ENCODE measurements at regions not wholly inside any gene's neighbourhood (a gene's known extent, or its start where the extent isn't known, plus 50 kb on each side); places are given as distances from the start of the nearest gene placed in this dataset.

DNA sequence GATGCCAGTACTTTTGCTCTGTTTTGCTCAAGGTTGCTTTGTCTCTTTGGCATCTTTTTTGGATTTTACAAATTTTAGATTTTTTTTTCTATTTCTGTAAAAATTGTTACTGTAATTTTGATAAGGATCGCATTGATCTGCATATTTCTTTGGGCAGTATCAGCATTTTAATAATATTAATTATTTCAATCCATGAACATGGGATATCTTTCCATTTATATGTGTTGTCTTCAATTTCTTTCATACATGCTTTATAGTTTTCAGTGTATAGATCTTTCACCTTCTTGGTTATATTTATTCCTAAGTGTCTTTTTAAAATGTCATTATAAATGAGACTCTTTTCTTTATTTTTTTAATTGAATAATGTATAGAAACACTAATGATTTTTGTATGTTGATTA lies 301.6 kb upstream of the SEMA3D start:
- no peak for DNase-seq (ENCODE audit: low spot score)

DNA sequence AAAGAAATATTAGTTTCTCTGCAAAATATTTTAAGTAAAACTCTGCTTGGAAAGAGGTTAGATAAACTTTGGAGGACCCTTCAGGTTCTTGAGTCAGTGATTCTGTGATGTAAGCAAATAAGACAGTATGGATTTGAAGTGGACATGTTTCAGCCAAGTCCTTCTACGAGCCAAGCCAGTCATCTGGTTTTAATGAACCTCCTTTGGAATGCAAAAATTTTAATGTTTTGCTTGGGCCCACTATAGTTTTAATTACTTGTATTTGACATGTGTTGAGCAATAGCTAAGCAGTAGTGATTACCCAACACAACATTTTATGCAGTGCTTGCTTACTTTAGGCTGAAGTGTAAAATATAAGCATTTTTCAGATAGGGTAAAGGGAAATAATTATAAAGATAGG lies 296.3 kb upstream of the SEMA3D start:
- DNase-seq (ENCODE audit: low spot score), result no peak

DNA sequence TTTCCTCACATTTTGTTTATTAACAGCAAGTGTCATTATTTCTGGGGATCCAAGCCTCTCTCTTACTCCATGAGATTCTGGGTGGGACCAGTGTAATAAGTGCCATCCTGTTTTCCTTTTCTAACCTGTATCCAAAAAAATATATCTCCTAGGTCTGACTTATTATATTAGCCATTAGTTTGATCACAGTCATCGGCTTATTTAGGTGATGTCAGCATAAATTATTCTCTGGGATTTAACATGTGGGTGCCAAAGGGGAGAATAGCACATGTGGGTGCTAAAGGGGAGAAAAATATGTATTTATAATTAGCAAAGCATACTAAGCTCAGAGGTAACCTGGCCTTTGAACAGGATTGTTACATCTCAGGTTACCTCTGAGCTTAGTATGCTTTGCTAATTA lies 293.8 kb upstream of the SEMA3D start:
- no peak for DNase-seq (ENCODE audit: low spot score)

DNA sequence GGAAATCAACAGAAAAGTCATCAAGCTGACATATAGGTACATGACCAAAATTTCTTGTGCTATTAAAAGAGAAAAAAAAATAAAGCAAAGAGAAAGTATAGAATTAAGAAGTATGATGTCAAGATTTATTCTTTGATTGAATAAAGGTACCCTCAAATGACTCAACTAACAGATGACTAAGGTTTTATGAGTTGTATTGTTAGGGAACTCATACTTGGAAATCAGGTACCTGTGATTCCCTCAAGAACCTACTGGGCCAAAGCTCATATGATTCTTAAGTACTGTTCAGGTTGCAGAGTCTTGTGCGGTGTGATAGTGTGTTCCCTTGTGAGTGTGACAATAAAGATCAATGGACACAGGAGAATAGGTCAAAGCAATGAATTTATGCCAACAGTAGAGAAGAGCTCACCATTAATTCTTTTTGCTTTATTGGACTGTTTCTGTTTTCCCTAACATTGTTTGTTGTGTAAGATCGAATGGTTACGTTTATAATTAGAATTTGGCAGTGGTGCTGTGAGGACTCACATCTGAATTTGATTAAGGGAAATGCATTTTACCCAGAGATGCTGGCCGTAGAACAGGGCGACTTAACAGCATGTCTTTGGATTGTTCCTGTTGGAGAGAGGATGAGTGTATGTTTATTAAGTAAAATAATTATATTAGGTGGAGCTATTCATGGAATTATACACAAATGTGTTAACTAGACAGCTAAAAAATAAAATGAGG lies 293.2 kb upstream of the SEMA3D start:
- DNase-seq (ENCODE audit: low spot score), result no peak

DNA sequence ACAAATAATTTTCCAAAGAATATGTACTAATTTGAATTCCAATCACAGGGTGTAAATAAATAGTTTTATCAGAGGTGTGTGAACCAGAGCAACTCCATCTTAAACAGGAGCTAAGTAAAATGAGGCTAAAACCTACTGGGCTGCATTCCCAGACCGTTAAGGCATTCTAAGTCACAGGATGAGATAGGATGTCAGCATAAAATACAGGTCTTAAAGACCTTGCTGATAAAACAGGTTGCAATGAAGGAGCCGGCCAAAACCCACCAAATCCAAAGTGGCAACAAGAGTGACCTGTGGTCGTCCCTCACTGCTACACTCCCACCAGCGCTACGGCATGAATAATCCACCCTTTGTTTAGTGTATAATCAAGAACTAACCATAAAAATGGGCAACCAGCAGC lies 291.7 kb upstream of the SEMA3D start:
- no peak for DNase-seq (ENCODE audit: low spot score)

DNA sequence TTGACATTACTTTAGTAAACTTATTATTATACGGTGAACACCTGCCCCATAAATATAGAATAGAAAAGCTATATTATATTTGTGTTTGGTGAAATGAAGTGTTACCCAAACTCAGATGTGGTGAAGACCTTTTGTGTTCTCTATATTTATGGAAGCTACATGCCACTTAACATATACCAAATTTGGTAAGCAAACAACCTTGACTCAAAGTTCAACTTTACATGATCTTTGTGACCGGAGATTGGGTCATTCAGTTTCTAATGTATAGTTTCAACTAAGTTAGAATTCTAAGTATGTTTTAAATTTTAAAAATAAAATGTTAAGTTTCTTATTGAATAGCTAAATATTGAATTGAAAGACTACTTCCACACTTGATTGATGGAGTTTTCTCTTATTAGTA lies 288.6 kb upstream of the SEMA3D start:
- no peak for DNase-seq (ENCODE audit: low spot score)

DNA sequence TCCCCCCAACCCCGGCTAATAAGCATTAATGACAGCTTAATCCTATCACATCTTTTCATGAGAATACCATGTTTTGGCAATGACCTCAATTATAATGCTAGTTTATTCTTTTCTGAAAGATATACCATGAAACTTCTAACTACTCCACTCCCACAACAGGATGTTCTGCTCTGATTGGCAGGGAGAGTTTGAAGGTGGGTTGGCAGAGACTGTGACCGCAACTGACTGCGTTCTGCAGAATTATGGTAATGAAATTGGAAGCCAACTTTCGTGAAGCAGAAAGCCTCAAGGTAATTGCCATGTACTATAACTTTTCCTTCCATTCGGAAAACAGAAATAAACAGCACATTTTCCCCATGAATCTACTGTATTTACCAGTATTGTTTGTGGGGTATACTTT lies 288.2 kb upstream of the SEMA3D start:
- no peak for DNase-seq (ENCODE audit: low spot score)

DNA sequence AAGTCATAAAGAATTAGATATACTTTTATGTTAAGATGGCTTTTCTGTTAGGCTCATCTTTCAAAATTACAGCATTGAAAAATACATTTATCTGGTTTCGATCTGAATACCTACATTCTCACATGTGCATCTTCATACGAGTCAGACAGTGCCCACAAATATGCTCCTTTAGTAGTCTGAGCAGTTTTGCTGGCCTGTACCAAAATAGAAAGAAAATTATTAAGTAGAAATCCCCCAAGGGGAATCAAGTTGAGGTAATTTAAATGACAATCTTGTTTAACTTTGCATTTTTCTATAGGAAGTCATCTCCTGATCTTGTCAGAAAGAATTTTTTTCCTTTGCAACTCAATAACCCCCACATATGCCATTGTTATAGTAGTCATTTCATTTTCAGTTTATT lies 287.4 kb upstream of the SEMA3D start:
- DNase-seq (ENCODE audit: low spot score), result no peak

DNA sequence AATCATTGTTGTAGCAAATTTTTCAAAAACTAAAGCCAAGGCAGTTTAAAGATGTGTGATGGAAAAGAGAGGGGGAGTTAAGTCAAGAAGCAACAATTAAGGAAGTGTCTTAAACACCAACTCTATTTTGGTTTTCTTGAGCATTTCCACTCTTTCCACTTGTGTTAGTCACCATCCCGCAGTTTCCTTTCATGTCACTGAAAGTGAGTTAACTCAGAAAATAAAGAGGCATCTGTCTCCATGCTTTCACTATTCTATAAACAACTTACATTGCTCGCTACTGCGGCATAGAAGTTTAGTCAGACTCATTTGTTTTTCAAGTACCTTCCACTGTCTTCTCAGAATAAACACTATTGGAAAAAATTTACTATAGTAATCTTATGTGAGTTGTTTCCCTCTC lies 284.9 kb upstream of the SEMA3D start:
- DNase-seq (ENCODE audit: low spot score), result no peak

DNA sequence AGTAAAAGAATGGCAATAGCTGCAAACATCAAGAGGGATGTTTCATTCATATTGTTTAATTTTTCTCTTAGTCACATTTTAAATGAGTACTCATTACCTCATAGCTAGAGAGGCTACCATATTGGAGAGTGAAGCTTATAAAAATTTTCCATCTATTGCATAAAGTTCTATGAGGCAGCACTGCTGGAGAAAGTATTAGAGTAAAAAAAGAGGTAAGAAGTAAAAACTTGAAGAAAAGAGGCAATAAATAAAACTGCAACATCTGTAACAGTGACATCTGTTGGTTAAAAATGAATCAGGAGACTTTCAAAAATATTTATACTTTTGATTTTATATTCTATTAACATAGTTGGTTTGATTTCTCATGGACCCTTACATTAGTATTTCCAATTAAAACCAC lies 284.5 kb upstream of the SEMA3D start:
- no peak for DNase-seq (ENCODE audit: low spot score)

DNA sequence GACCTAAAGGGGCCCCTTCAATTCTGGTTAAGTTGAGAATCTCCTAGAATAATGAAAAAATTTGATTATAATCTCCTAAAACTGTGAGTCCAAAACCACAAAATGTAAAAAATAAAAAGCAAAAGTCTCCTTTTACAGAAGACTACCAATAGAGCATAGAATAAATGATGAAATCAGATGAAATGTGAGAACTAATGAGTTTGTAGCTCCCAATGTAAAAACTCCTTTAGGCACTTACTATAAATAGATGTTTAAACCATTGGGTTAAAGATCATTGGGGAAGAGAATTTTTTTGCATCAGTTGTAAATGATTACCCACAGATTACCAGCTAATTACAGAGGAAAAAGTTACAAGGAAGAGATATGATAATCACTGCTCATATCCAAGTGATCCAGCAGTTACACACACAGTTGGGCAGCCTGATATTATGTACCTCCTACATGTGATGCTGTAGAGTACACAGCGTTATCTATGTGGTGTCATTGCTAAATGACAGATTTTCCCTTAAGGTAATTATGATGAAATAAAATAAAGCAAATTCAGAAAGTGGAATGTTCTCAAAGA lies 282.7 kb upstream of the SEMA3D start:
- DNase-seq (ENCODE audit: low spot score), result no peak

DNA sequence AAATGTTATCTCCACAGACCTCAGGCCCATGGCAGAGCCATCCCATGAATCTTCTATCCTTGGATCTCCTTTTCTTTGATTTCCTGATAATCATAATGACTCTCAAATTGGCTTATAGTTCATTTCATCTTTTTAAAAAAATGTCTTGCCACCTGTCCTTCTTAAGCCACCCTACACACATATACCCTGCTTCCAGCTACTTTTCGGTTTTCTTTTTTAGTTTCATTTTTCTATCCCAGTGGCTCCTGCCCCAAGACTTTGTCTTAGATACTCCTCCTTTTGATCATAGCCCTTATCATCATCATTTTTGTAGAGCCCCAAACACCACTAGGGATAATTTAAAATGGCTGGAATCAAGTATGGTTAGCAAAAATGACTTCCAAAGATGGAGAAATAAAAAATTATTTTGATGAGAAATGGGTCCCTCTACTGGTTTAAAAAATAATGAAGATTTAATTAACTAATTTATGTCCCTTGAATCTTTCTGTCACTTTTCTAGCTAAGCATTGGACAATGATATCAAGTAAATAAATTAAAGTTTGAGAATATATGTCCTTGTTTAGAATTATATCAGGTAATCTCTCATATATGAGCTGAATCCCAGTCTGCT lies 277.3 kb upstream of the SEMA3D start:
- no peak for DNase-seq (ENCODE audit: low spot score)

DNA sequence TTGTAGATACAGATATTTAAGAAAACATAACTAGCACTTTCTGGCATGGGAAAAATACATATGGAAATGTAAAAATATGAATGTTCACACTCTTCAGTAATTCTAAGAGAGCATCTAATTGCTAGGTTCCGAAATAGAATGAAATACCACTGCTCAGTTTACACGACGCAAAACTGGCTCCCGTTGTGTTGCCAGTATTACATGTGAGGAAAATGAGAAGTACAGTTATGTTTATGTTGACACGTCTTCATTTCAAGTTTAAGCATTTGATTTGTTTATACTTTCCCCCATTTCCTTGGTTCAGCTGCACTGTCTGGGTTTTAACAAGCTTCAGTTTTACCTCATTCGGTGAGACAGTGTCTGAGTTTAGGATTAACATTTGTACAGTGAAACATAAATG lies 275.8 kb upstream of the SEMA3D start:
- DNase-seq (ENCODE audit: low spot score), result no peak

DNA sequence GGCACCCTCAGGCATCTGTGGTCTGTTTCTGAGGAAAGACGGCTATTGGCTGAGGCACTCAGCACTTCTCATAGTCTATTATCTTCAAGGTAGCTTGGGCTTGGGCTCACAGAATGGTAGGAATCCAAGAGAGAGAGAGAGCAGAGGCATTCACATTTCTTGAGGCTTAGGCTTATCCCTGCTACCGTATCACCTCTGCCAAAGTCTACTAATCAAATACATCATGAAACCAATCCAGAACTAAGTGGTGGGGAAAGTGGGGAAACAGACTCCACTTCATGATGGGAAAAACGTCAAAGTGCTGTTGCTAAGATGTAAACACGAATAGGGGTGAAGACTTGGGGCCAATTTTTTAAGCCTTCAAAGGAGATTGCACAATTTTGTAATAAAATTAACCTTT lies 271.1 kb upstream of the SEMA3D start:
- DNase-seq (ENCODE audit: low spot score), result no peak

DNA sequence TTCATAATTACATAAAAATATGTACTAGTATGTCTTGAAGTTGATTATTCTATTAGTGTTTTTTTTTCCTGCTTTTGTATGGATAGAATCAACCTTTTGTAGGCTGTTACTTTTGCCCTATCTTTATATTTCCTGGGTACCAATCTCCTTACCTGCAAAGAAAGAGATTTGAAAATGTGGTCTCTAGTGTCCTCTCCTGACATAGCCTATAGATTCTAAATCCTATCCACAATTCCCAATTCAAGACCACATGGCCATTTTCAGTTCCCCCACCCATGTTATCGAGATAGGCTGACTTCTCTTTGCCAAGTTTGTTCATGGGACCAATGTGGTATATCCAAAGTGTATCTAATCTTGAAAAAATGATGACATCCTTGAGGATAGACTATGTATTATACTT lies 269.4 kb upstream of the SEMA3D start:
- DNase-seq (ENCODE audit: low spot score), result no peak

DNA sequence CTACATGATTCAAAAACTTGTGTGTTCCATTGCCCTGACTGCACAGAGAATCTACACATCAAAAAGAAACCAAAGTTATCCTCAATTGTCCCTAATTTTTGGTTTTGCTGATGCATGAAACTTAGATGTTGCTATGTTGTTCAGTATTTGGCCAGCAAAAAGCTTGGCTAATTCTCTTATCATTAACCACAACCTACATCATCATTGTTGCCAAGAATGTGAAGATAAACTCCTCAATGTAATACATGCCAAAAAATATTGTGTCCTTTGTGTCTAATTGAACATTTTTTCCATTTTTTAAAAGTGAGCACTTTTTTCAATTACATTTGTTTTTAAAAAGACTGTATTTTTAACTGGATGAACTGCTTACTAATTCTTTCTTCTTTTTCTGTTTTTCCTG lies 268.0 kb upstream of the SEMA3D start:
- DNase-seq (ENCODE audit: low spot score), result no peak

DNA sequence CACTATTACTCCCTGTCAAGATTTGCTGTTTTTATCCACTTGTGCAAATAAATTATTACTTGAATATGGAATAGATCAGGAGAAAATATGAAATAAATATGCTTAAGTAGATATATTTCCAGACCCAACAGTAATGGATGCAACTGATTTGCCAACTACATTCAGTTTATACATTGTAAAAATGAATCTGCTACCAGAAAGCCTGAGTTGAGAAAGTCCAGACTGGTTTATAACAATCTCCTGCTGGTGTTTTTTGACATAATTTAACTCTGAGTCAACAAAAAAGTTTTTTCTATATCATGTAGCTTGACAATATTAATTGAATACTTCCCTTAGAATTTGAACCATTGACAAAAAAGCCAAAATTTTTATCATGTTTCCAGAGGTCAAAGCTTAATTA lies 265.8 kb upstream of the SEMA3D start:
- no peak for DNase-seq (ENCODE audit: low spot score)

DNA sequence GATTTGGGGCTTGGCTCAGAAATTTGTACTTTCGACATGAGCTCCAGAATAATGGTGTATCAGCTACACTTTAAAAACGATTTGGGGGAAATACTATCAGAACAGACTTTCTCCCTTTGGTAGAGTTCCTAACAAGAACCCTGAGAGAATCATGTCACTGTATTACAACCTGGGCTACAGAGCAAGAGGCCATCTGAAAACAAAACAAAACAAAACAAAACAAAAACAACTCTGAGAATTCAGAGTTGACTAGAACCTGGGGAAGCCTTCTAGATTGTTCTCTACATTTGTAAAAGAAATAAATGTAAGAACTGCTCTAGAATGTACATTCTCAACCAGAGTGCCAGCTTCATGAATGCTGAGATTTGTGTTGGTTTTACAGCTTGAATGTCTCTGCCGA lies 262.6 kb upstream of the SEMA3D start:
- no peak for DNase-seq (ENCODE audit: low spot score)

DNA sequence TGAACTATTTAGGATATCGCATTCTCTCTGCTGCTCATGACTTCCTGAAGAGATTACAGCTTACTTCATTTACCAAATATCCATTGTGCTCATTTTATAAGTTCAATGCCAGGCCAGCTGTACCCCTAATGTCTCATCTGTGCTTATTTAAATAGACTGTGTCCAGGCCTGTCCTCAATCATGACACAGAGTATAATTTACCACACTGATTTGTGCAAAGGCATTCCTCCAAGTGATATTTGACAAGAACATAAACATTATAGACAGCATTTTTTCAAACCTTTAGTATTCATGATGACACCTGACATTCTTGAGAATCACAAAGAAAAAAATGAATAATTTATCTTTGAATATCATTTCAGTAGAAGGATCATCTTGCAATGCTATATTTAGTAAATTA lies 260.1 kb upstream of the SEMA3D start:
- DNase-seq (ENCODE audit: low spot score), result no peak

DNA sequence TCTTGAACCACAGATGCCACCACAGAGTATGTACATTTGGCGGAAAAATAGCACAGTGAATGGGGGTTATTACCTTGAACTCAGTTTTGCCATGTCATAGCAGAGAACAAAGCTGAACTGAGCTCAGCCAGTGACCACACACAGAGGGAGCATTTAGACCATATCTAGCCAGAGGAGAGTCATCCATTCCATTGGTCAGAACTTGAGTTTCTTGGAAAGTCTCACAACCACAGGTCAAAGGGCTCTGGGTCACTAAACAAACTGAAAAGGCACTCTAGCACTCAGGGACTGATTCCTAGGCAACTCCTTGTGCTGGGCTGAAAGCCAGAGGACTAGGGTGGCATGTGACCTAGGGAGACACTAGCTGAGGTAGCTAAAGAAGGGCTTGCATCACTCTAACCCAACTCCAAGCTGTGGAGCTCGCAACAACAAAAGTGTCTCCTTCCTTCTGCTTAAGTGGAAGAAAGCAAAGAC lies 239.7 kb upstream of the SEMA3D start:
- peak; percentile 2 for DNase-seq (ENCODE audit: low spot score)

DNA sequence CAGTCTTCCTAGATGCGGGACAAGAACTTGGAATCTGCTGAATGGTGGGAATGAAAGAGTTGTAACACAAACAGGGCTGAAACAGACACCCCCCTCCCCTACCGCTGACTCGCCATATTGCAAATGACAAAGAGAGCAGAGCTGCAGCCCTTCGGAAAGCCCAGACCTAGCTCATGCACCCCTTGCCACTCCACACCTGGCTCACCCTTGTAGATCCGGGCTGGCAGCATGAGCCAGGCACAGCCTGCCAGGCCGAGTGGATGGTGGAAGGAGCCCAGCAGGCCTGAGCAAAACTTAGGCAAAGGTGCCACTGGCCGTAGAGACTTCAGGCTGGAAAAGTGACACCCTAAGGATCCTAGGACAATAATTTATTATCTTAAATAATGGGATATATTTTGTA lies 237.4 kb upstream of the SEMA3D start:
- DNase-seq (ENCODE audit: low spot score), result no peak

DNA sequence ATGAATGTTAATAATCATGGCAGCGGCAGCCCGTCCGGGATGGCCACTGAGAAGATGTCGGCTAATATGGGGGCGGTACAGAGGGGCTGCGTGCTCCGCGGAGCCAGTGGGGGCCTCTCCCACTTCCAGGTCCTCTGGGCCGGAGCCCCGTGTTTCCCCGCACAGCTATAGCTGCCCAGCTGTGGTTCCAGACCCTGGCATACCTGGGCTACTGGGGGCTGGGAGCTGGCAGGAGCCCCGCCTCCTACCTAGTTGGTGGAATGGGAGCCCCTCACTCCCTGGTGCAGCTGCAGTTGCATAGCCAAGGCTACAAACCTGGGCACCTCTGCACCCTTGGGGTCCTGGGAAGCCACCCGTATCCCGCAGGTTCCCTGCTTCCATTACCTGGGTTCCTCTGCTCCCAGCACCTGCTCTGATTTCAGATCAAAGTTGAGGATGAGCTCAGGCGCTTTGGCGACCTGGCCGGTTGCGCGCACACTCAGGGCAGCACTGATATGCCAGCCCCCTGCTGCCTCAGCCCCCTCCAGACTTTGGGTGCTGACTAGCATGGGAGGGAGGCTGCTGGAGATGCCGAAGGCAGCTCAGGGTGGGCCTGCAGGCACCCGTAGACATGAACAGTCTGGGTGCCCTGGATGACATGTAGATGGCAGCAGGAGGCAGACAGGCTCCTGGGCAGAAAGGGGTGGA lies 236.5 kb upstream of the SEMA3D start:
- no peak for DNase-seq (ENCODE audit: low spot score)

DNA sequence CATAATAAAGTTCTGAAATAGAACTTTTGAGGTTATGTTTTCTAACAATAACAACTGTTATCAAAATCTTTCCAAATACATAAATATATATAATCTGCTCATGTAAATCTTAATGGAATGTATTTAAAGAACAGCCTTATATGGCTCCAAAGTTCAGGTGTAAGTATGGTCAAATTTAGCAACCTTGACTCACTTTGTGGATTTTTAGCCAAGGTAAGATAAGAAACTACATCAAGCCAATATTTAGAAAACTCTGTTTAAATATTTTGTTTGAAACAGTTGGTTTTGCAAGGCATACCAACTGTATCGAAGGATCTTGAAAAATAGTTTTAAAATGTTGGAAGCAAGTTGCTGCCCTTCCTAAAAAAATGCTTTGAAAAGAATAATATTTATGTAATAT lies 228.9 kb upstream of the SEMA3D start:
- no peak for DNase-seq (ENCODE audit: low spot score)

All from Ammon's horn (tissue), 1 donor.